Fibroblast of peridontal ligament (primary cell): ENCODE measurements at regions not wholly inside any gene's neighbourhood (a gene's known extent, or its start where the extent isn't known, plus 50 kb on each side); places are given as distances from the start of the nearest gene placed in this dataset.

Experiments
- DNase-seq: peaks from one replicate; pipeline ENCODE4 v3.0.0-alpha.2; 2010; ENCODE audit errors: extremely low read depth

- peak; percentile 7 for DNase-seq
Measured at GRCh38 chr12:90399357-90399756, 555.6 kb downstream of the CCER1 start.

GRCh38 chr12:90398285-90398836, 556.6 kb downstream of the CCER1 start:
- DNase-seq, result no peak

DNA sequence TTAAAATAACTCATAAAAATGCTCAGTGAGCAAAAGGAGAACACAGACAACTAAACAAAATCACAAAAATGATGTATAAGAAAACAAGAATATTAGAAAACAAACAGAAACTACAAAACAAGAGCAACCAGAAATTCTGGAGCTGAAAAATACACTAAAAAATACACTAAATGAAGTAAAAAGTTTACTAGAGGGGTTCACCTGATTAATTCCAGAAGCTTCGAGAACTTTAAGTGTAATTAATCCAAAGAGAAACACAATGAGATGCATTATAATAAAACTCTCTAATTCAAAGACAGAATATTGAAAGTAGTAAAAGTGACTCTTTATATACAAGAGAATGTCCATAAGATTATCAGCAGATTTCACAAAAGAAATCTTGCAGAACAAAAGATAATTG, 558.4 kb downstream of the CCER1 start:
- no peak for DNase-seq

GRCh38 chr12:90393652-90394051, 561.3 kb downstream of the CCER1 start:
- DNase-seq, result no peak

DNA sequence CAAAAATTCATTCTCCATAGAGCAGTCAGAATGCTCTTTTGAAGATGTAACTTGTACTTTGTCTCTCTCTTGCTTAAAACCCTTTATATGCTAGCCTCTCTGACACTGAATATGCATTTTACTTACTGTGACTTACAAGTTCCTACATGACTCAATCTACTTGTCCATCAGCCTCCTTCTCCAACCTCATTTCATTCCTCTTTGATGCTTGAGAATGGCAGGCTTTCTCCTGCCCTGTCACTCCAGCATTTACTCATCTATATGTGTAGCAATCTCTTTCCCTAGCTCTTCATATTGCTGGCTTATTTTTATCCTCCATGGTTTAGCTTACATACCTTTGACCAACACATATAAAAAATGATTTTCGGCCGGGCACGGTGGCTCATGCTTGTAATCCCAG, 561.9 kb downstream of the CCER1 start:
- peak; percentile 2 for DNase-seq

- DNase-seq, result peak; percentile 61
Measured at GRCh38 chr12:90390947-90391346, 564.0 kb downstream of the CCER1 start.

DNA sequence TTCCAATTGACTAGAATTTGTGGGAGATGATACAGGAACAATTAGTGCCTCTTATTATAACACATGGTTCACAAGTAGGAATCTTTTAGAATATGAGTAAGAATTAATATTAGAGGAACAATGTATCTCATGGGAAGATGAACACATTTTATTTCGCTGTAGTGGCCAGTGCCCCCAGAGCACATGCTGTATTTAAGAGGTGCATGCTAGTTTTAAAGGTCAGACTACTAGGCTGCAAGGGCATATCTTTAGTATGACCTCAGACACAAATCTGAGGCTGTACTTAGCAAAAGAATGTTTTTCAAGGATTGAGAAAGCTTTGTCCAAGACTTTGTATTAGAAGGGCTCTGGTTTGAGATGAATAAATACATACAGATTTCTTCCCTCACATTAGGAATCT, 586.9 kb downstream of the CCER1 start:
- peak; percentile 8 for DNase-seq

GRCh38 chr12:90366286-90366685, 588.7 kb downstream of the CCER1 start:
- peak; percentile 85 for DNase-seq

DNA sequence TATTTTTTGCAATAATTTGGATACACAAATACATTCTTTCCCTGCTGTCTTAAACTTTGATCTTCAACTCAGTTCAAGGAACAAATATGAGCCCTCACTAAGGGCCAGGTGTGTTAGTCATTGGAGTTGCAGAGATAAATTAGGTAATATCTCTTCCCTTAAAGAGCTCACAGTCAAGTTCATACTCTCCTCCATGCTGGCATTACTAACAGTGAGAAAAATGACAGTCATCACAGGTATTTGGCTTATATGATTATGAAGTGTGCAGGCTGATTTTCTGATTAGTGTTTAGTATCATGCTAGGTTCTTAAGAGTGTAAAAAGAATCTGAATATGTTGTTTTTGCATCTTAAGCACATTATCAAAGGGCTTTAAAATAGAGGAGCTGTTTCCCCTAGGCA, 594.7 kb downstream of the CCER1 start:
- DNase-seq, result no peak

GRCh38 chr12:90355711-90356355, 599.1 kb downstream of the CCER1 start:
- DNase-seq, result no peak

DNA sequence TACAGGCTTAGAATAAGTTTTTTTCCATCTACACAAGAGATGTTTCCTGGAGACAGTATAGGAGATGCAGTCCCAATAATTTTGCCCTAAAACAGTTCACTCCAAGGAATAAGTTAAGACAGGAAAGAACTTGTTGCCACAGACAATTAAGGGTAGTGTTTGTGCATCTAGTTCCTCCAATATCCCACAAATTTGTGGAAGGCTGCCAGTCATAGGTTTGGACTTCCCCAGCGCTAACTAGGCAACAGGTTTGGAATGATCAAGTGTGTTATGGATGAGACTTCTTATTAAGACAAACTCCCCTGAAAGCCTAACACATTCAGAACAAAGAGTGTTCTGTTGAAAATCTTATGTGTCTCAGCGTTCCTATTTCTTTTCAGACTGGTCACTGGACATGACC, 611.0 kb downstream of the CCER1 start:
- DNase-seq, result no peak

- no peak for DNase-seq
Measured at GRCh38 chr12:90342081-90342480, 612.9 kb downstream of the CCER1 start.

GRCh38 chr12:90339837-90340236, 615.1 kb downstream of the CCER1 start:
- DNase-seq, result no peak

DNA sequence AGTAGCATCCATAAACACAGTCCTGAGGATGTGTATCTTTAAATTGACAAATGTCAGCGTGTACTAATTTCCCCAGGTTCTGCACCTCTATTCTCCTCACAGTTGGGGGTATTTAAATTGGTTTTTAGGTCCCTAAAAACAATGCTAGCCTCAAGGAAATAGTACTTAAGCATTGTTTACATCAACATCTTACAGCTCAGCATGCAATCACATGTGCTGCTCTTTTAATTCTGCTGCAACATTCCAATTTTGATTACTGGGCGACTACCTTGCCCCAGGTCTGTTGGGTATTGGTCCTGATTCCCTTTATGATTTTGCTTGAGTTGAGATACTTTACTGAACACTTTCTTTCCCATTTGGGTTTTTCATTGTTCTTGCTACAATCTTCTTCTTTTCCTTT, 616.6 kb downstream of the CCER1 start:
- no peak for DNase-seq

DNA sequence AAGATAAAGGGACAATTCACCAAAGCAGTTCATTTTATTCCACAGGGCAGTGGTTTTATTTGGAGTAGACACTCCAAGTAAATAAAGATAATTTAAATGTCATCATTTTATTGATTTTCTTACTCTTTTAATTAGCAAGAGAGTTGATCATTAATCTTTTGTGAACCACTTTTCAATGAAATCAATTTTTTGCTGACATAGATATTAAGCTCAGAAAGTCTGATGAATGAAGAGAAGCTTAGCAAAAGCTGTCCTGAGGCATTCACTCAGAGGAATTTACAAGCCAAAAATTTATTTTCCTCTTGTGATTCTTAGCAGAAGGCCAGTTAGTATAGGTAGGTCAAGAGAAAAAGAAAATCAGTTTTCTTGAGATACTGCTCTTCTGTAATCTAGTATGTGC, 618.0 kb downstream of the CCER1 start:
- DNase-seq, result no peak

DNA sequence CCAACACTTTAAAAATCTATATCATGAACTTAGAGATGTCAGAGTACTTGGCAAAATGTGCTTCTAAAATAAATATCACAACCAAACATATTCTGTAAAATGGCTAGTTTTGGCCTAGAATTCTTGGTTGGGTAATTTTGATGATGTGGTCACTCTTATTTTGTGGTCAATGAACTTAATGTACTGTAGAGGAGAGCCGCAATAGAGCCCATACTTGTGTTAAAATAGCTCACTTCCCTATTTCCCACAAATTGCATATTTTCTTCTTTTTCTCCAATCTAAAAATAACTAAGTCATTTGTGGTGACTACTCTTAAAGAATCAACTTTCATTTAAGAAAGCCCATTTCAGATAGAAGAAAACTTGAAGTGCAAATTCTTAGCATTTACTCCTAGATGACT, 619.4 kb downstream of the CCER1 start:
- DNase-seq, result peak; percentile 31

DNA sequence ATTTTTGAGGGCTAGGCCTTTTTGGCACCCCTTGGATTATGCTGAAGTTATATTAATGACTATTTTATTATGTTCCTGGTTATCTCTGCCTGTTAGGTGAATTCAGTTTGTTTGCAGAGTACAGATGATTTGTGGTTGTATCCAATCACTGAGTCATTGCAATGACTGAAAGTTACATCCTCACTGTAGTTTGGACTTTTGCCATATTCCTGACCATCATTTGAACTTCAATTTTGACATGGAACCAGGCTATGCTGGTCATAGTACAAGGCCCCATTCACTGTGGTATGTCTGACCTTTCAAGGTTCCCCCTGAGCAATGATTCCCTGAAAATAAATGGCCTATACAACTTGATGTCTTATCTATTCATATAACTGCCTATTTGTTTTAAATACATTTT, 621.0 kb downstream of the CCER1 start:
- DNase-seq, result peak; percentile 17

DNA sequence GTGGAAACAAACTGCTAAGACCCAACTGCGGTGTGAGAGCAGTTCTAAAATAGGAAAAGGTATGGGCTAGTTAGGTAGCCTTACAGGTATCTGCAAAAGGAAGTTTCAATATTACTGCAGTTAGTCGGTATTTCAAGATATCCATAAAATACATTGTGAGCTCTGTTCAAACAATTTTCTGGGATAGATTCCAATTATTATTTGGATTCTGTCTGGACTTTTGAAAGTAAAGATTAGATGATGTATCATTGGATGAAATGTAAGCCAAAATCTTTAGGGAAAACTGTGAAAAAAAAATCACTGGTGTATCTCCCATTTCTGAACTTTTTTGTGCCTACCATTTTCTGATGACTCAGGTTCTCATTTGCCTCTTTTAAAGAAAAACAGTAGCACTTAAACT, 621.6 kb downstream of the CCER1 start:
- DNase-seq, result peak; percentile 6

DNA sequence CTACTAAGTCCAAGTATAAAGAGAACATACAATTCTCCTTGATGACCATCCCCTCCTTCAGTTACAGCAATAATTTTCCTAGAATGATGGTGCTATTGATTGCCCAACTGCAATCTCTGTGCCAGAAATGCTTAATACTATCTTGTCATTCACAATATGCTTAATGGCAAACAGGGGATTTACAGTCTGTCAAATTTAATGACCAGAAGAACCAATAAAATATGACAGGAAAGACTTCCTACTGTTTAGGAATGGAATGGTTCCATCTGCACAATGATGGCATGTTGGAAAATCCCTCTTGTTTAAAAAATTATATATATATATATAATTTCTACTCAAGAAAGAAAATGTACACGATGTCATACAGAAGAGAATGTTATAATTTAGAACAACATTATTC, 623.2 kb downstream of the CCER1 start:
- no peak for DNase-seq

DNA sequence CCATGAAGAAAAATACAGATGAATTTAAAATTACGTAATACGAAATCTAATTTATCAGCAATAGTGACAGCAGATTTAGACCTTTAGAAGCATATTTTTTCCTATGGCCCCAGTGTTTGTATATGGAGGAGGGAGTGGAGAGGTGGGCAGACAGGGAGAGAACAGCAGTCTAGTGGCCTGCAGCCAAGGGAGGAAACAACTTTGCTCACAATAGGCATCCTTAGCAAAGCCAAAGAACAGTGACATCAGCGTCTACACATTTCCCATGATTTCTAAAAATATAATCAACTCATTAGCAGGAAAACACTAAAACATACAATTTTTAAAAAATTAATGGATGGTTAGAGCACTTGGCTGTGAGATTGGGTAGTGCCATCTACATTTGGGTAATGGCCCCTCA, 622.6 kb upstream of the ATP2B1 start:
- DNase-seq, result no peak

DNA sequence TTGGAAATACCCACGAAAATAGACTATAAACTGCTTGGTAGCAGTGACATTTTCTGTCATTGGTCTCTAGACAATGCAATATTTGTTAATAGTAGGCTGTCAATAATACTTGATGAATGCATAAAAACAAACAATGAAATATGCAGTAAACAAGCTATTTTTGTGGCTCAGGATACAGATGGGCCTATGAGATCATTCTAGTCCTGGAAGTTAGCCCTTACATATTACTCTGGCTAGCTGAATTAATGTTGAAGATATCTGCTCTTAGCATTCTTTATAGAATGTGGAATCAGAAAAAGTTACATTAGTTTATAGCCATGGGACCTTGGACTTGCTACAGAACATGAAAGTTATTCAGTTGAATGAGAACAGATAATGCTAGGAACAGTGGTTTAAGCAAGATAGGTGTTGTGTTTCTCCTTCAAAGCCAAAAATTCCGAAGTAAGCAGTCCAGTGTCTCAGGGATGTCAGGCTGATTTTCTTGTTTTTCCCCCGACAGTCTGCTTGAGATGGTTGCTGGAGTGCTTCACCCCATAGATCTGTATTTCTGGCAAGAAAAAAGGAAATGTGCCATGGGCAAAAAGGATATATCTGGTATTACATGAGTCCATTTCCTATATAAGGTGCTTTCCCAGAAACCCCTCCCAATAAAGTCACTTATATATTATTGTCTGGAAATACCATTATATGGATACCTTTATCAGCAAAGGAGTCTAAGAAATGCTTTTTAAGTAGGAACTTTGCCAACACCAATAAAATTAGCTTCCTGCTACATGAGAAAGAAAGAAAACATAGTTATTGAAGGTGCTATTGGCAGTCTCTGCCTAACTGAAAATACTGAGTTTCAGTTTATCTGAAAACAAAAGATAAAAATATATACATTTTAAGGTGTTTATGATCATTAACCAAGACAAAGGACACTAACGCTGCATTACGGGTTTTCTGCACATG, 619.4 kb upstream of the ATP2B1 start:
- no peak for DNase-seq

- no peak for DNase-seq
Measured at GRCh38 chr12:90323217-90323616, 614.6 kb upstream of the ATP2B1 start.

DNA sequence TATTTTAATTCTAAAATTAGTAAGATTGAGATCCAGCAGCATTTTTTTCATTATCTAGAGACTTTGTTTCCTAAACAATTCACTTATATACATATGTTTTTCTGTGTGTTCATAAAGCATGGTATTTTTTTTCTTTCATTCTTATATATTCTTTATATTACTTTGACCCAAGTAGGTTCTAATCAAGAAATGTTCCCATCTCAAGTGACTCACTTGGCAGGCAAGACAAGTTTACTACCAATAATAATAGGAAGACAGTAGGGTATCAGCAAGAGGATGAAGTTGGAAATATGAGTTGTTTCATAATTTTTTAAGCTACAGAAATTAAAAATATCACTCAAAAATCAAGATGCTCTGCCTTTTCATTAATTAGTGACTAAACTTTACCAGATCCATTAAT, 613.4 kb upstream of the ATP2B1 start:
- DNase-seq, result no peak
